AG09319 (cell line): ENCODE measurements at regions not wholly inside any gene's neighbourhood (a gene's known extent, or its start where the extent isn't known, plus 50 kb on each side); places are given as distances from the start of the nearest gene placed in this dataset.

Source experiments
- DNase-seq: peaks from one replicate; pipeline ENCODE4 v3.0.0-alpha.2; 2010; ENCODE audit warnings: low read depth; ENCODE audit errors: extremely low read depth
- TF ChIP-seq, protein P1 (sequence below): IDR thresholded peaks from 2 replicates; pipeline ENCODE4 v1.5.1; 2011; ENCODE audit warnings: low read depth, mild to moderate bottlenecking, inconsistent platforms, low read length, moderate library complexity

DNA sequence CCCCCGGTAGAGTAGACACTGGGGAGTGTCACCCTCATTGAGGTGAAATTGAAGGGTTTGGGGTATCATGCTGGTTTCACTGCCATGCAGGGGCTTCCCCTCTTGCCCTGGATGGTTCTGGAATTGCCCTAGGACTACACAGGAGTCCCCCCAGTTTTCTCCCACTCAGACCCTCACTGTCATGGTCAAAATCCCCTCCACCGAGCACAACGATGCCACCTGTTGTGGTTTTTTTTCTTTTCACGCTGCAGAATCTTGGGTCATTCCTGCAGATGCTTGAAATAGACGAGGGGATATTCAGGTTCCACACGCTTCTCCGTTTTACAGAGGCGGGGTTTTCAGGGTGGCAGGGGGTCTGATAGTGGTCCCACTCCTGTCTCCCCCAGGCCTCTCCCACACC, 255.6 kb downstream of the ENGASE start:
- TF ChIP-seq, protein P1, sequence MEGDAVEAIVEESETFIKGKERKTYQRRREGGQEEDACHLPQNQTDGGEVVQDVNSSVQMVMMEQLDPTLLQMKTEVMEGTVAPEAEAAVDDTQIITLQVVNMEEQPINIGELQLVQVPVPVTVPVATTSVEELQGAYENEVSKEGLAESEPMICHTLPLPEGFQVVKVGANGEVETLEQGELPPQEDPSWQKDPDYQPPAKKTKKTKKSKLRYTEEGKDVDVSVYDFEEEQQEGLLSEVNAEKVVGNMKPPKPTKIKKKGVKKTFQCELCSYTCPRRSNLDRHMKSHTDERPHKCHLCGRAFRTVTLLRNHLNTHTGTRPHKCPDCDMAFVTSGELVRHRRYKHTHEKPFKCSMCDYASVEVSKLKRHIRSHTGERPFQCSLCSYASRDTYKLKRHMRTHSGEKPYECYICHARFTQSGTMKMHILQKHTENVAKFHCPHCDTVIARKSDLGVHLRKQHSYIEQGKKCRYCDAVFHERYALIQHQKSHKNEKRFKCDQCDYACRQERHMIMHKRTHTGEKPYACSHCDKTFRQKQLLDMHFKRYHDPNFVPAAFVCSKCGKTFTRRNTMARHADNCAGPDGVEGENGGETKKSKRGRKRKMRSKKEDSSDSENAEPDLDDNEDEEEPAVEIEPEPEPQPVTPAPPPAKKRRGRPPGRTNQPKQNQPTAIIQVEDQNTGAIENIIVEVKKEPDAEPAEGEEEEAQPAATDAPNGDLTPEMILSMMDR: no peak
- no peak for DNase-seq

DNA sequence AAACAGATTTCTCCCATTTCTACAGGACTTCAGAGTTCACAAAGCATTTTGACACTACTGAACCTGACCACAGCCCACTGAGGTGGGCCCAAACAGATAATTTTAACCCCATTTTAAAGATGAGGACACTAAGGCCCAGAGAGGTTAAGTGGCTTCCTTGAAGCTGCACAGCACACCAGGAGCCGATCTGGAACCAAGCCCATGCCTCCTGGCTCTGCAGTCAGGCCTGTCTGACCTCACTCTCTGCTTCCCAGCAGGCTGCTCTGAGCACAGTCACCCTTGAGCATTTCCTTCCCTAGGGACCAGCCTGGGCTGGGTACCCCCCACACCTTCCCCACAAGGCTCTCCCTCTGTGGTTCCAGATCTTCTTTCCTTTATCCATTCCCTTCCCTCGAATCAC, 252.2 kb downstream of the ENGASE start:
- TF ChIP-seq, protein P1: no peak
- no peak for DNase-seq

DNA sequence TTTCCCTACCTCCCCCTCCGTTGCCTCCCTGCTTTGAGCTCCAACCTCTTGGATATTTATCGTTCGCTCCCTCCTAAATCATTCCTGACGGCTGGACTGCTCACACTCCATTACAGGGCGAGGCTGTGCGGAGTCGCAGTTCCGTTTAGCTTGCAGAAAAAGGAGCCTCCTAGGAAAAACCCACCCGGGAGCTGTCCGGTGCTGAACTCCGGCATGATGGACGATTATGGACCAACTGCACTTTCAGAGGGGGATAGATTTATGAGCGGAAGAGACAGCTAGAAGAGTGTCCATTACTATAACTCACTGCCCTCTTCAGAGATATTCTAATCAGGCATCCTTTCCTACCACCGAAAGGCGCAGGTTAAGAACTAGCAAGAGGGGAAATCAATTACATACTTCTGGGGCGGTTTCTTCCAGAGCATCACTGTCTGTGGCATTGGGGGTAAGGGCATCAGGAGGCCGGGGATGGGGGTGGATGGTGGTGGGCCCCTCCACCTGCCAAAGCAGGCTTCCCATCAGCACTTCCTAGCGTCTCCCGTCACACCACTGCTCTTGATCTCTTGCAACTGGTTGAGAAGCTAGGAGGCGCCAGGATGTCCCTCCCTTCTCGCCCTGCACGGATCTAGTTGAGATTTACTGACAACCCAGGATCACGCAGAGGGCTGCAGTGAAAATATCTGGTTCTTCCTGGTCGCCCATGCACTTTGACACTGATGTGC, 251.2 kb downstream of the ENGASE start:
- no peak for DNase-seq
- TF ChIP-seq, protein P1: no peak

DNA sequence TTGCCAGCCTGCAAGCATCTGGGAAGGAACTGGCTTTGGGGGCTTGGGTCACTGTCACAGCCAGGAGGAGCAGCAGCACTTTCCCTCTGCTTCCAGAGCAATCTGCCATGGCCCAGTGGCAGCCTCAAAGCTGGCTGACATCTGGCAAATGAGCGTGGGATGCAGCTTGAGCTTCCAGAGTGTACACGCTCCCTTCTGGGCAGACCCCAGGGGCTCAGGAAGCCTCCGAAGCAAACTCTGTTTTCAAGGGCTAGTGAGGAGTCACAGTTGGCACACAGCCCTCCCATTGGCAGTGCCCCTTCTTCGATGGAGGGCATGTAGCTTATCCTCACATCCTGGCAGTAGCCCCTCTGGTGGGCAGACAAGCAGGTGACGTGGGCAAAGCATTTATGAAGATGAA, 249.6 kb downstream of the ENGASE start:
- DNase-seq: no peak
- TF ChIP-seq, protein P1: no peak

DNA sequence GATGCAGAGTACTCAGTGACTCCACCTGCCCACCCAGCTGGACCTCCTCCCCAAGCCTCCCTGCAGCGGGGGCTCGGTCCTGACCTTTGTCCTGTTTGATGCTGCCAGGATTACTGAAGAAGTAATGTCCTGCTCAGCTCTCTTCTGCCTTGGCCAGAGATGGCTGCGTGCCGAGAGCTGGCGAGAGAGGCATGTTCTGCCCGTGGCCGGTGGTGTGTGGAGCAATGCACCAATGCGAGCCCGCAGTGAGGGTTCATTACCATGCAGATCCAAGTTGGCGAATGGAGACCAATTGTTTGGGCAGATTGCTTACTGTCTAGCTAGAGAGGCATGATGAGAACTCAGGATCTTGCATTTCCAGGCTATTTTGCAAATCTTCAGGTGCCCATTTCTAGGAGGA, 248.9 kb downstream of the ENGASE start:
- TF ChIP-seq, protein P1: no peak
- DNase-seq: no peak

DNA sequence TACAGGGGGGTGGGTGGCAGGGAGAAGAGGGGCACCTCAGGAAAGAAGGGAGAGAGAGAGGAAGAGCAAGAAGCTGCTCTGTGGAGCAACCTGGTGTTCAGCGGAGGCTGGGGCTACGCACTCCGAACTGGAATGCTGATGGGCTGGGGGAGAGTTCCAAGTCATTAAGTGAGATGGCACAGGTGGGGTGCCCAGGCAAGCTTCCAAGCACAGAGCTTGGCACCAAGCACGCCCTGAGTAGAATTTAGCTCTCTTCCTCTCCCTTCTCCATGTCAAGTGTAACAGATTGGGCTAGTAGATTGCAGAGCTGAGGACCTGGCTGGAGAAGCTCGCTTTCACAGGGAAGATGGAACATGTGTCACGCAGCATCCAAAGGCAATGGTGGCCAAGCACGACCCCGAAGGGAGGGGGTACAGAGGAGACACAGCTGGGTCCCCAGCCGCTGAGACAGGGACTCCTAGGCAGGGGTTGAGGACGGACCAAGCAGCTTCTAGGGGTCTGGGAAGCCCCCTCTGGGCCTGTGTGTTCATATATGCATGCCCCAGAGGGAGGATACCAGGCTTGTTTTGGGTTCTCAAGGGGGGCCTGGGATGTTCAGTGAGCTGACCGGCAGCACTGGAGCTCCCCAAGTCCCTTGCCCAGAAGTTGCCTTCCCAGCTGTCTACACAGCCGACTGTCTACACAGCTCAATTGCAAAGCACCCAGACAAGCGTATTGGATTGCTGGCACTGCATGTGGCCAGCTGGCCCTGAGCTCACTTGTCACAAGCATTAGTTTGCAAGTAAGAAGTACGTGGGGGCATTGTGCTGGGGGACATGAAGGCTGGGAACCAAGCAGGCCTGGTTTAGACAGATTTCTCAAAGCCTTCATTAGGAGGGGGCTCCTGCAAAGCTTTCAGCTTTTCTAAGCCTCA, 247.8 kb downstream of the ENGASE start:
- DNase-seq: no peak
- TF ChIP-seq, protein P1: no peak

DNA sequence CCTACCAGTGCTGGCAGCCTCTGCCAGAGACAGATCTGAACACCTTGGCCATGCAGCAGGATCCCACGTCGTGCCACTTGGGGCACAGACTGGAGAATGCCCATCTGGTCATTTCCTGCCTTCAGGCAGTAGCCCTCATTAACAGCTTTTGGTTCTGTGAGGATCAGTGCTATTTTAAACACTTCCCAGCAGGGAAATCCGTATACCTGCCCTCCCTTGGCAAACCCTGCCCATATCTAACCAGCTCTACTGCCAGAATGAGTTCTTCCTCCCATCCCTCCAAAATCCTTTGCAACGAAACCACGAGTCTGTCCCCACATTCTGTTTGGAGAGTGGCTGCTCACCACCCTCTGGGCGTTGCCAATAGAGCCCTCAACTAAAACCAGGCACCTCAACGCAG, 245.7 kb downstream of the ENGASE start:
- no peak for DNase-seq

More for the DNA sequence above, 245.7 kb downstream of the ENGASE start:
- TF ChIP-seq, protein P1: no peak
